GM12878 (cell line): ENCODE measurements at regions not wholly inside any gene's neighbourhood (a gene's known extent, or its start where the extent isn't known, plus 50 kb on each side); places are given as distances from the start of the nearest gene placed in this dataset.
A peak's percentile ranks its signal among the peaks of the same experiment; 100 is the strongest.

ENCODE experiments used
- ATAC-seq: fragments of 200-7000 bp; cut with Tn5 transposase; 3 replicates; pipeline ENCODE4 v1.9.1; 2020; ENCODE audit warnings: mild to moderate bottlenecking, moderate library complexity
- BruUV-seq: library from RNA; stranded (reverse); fragments of 400-500 nt; replicated peaks from 2 replicates; lab custom pipeline; 2021; lab: Mats Ljungman, UMichigan
- CTCF ChIA-PET: fragments of 300-600 bp; sonication (Branson Sonifier 250); formaldehyde crosslinking; extraction: SDS; loops from one replicate; lab custom pipeline; 2021; ENCODE audit warnings: inconsistent platforms; lab: Yijun Ruan, JAX
- POLR2A ChIA-PET: fragments of 350-600 bp; formaldehyde crosslinking; extraction: SDS; loops from one replicate; lab custom pipeline; 2021; ENCODE audit warnings: inconsistent platforms; lab: Charles Lee
- RAD21 ChIA-PET: fragments of 300-600 bp; sonication (Branson Sonifier 250); formaldehyde crosslinking; loops from one replicate; lab custom pipeline; 2023; ENCODE audit warnings: antibody characterized with exemption; ENCODE audit not compliant: unreplicated experiment; lab: Charles Lee
- SMC1A ChIA-PET: fragments of 300-600 bp; sonication (Branson Sonifier 250); formaldehyde crosslinking; loops from one replicate; lab custom pipeline; 2023; ENCODE audit not compliant: unreplicated experiment, uncharacterized antibody; lab: Charles Lee
- DNase-seq: peaks from one replicate; pipeline ENCODE4 v3.0.0-alpha.2; 2011; ENCODE audit warnings: low read depth, low spot score
- FAIRE-seq: peaks from 3 replicates; lab custom pipeline; 2011; peaks lifted over from hg19 to GRCh38; lab: Jason Lieb, UNC
- H2AFZ ChIP-seq: 2 replicates; pipeline ENCODE4 v1.6.0; 2011; ENCODE audit warnings: low read depth, low read length, control low read depth; ENCODE audit not compliant: control insufficient read depth
- H3K27ac ChIP-seq: 2 replicates; pipeline ENCODE4 v1.5.1; 2011; ENCODE audit warnings: control low read depth; ENCODE audit not compliant: control insufficient read depth, insufficient read depth
- H3K27me3 ChIP-seq, 2 experiments: replicated peaks in 1 of 2; 2 replicates each; pipeline versions ENCODE4 v1.6.0 to v1.6.1; 2011; ENCODE audit warnings: low read length in 1 of 2; ENCODE audit not compliant: control insufficient read depth in 2 of 2, insufficient read depth in 2 of 2
- H3K36me3 ChIP-seq, 2 experiments: 2 replicates each; pipeline ENCODE4 v1.5.1; 2011; ENCODE audit warnings: low read length in 1 of 2; ENCODE audit not compliant: control insufficient read depth in 2 of 2, insufficient read depth in 2 of 2
- H3K4me1 ChIP-seq: 2 replicates; pipeline ENCODE4 v1.6.1; 2011; ENCODE audit warnings: mild to moderate bottlenecking, low read length, moderate library complexity, mixed read lengths; ENCODE audit not compliant: control insufficient read depth, insufficient read depth
- H3K4me2 ChIP-seq: 2 replicates; pipeline ENCODE4 v1.6.0; 2011; ENCODE audit warnings: control low read depth; ENCODE audit not compliant: control insufficient read depth, insufficient read depth
- H3K4me3 ChIP-seq: fragments of 200-600 bp; sonication (generic); 2 replicates; pipeline ENCODE4 v1.5.1; 2016
- H3K79me2 ChIP-seq: 2 replicates; pipeline ENCODE4 v1.6.0; 2011; ENCODE audit warnings: low read length; ENCODE audit not compliant: control insufficient read depth, insufficient read depth
- H3K9ac ChIP-seq: 2 replicates; pipeline ENCODE4 v1.8.0; 2011; ENCODE audit warnings: low read length, control low read depth, mixed read lengths; ENCODE audit not compliant: control insufficient read depth, insufficient read depth
- H3K9me3 ChIP-seq: replicated peaks from 3 replicates; pipeline ENCODE4 v1.5.1; 2011; ENCODE audit warnings: mild to moderate bottlenecking, low read length; ENCODE audit not compliant: control insufficient read depth, insufficient read depth
- H4K20me1 ChIP-seq: 2 replicates; pipeline ENCODE4 v1.6.0; 2011; ENCODE audit not compliant: control insufficient read depth, insufficient read depth
- BHLHE40 ChIP-seq, 2 experiments: fragments of 450-650 bp in 1 of 2; IDR thresholded peaks; 2 replicates each; pipeline ENCODE4 v1.6.1; 2011 to 2017; ENCODE audit warnings: low read depth in 2 of 2, borderline replicate concordance in 1 of 2, improper control_type of control experiment in 1 of 2, low read length in 1 of 2, mild to moderate bottlenecking in 1 of 2
- BMI1 ChIP-seq: fragments of 450-650 bp; IDR thresholded peaks from 2 replicates; pipeline ENCODE4 v1.6.1; 2016; ENCODE audit warnings: mild to moderate bottlenecking, moderate library complexity, borderline replicate concordance
- CBFB ChIP-seq: IDR thresholded peaks from 2 replicates; pipeline ENCODE4 v1.6.1; 2016; ENCODE audit warnings: antibody characterized with exemption, low read depth
- CHD2 ChIP-seq: IDR thresholded peaks from 2 replicates; pipeline ENCODE4 v1.6.1; 2011; ENCODE audit warnings: low read depth, low read length, improper control_type of control experiment, borderline replicate concordance
- GATAD2B ChIP-seq: fragments of 450-650 bp; conservative IDR thresholded peaks from 2 replicates; pipeline ENCODE4 v1.6.1; 2017; ENCODE audit warnings: low read depth, mild to moderate bottlenecking, moderate library complexity
- IKZF1 ChIP-seq: fragments of 450-650 bp; conservative IDR thresholded peaks from 2 replicates; pipeline ENCODE4 v1.6.1; 2017; ENCODE audit warnings: antibody characterized with exemption, mild to moderate bottlenecking
- IKZF2 ChIP-seq, 2 experiments: fragments of 450-650 bp; IDR thresholded peaks; 2 replicates each; pipeline ENCODE4 v1.6.1; 2017; ENCODE audit warnings: mild to moderate bottlenecking in 2 of 2, moderate library complexity in 2 of 2
- IRF4 ChIP-seq: IDR thresholded peaks from 2 replicates; pipeline ENCODE4 v1.6.1; 2011; ENCODE audit warnings: low read depth, low read length
- KLF5 ChIP-seq: fragments of 450-650 bp; IDR thresholded peaks from 2 replicates; pipeline ENCODE4 v1.6.1; 2014; ENCODE audit warnings: mild to moderate bottlenecking; ENCODE audit not compliant: partially characterized antibody
- MYB ChIP-seq: fragments of 150-350 bp; IDR thresholded peaks from 2 replicates; pipeline ENCODE4 v1.6.1; 2014; ENCODE audit warnings: mild to moderate bottlenecking, low read depth, low read length, borderline replicate concordance
- NBN ChIP-seq: fragments of 450-650 bp; IDR thresholded peaks from 2 replicates; pipeline ENCODE4 v1.6.1; 2016
- PBX3 ChIP-seq: IDR thresholded peaks from 2 replicates; pipeline ENCODE4 v1.6.1; 2011; ENCODE audit warnings: mild to moderate bottlenecking, low read depth, low read length, moderate library complexity; ENCODE audit not compliant: insufficient replicate concordance
- POLR2A ChIP-seq: IDR thresholded peaks from 2 replicates; pipeline ENCODE4 v1.6.1; 2011; ENCODE audit warnings: low read depth, mild to moderate bottlenecking, low read length
- RAD51 ChIP-seq: fragments of 450-650 bp; IDR thresholded peaks from 2 replicates; pipeline ENCODE4 v1.6.1; 2016; ENCODE audit warnings: moderate library complexity, mild to moderate bottlenecking, inconsistent platforms
- RELA ChIP-seq: fragments of 450-650 bp; IDR thresholded peaks from 2 replicates; pipeline ENCODE4 v1.8.0; 2014; ENCODE audit warnings: borderline replicate concordance; ENCODE audit not compliant: partially characterized antibody
- RELB ChIP-seq: fragments of 450-650 bp; IDR thresholded peaks from 2 replicates; pipeline ENCODE4 v1.6.1; 2017; ENCODE audit warnings: low read depth, mild to moderate bottlenecking, moderate library complexity
- SPI1 ChIP-seq: IDR thresholded peaks from 2 replicates; pipeline ENCODE4 v1.6.1; 2011; ENCODE audit warnings: low read depth, mild to moderate bottlenecking, low read length, moderate library complexity, borderline replicate concordance; ENCODE audit not compliant: insufficient read depth
- STAT1 ChIP-seq: fragments of 450-650 bp; conservative IDR thresholded peaks from 2 replicates; pipeline ENCODE4 v1.6.1; 2014; ENCODE audit warnings: antibody characterized with exemption, mild to moderate bottlenecking
- TCF12 ChIP-seq: IDR thresholded peaks from 2 replicates; pipeline ENCODE4 v1.6.1; 2011; ENCODE audit warnings: low read depth, mild to moderate bottlenecking, low read length
- WGBS: methylation state at CpG from one replicate; pipeline ENCODE4 v1.1.6; 2016; ENCODE audit warnings: low lambda C conversion rate; ENCODE audit not compliant: insufficient replicate concordance, insufficient coverage; ENCODE audit errors: missing lambda C conversion rate; 5-methylcytosine and 5-hydroxymethylcytosine counted together
- in situ Hi-C: fragments of 300-500 bp; cut with MboI; formaldehyde crosslinking; loops from 9 replicates; pipeline ENCODE4 v1.14.3; 2018; ENCODE audit warnings: mixed read lengths
- intact Hi-C: fragments of 100-400 bp; cut with micrococcal nuclease; formaldehyde crosslinking; loops from one replicate; pipeline ENCODE4 v1.14.2; 2022; ENCODE audit not compliant: unreplicated experiment

- no peak for TF ChIP-seq RELB
Measured at GRCh38 chr3:72177075-72178050, 392.4 kb upstream of the PROK2 start (continued).

GRCh38 chr3:72176537-72177041 lies 391.6 kb upstream of the PROK2 start:
- Histone ChIP-seq H3K79me2 (no peaks in the 10 kb centered on the region), H3K36me3 (no peaks in the 10 kb centered on the region), H3K4me2 (peak overlapping the region; percentile 94), H3K9me3 (no peaks in the 10 kb centered on the region; the same call in 2 of the 3 replicates), H3K4me1 (peaks cover 29% of the 10 kb centered on the region), H4K20me1 (no peaks in the 10 kb centered on the region), H3K27ac (peak overlapping the region; percentile 85), H3K9ac (peak overlapping the region; percentile 62), H3K4me3 (peak overlapping the region; percentile 39), H3K27me3 (no peaks in the 10 kb centered on the region), H2AFZ (no peak overlapping the region)
- peak; percentile 93 for ATAC-seq
- BruUV-seq, result no TSS peak
- under 1% methylated on average over 8 of the region's 8 CpGs for WGBS
- intact Hi-C loops (loop anchor here (1.0 to 5.0 kb wide), 6 partner anchors 12 to 646 kb away; no protein-coding TSS in a partner anchor), in situ Hi-C loops (no loop called here)
- peak; percentile 47 for FAIRE-seq
- DNase-seq, result peak; percentile 93
- ChIA-PET POLR2A (interaction anchor here (1.1 to 2.2 kb wide), 3 partner anchors 11 to 97 kb away, joined by 3 to 10 read pairs (median 3); no protein-coding TSS in a partner anchor), CTCF (interaction anchor here (1.5 to 1.9 kb wide), 2 partner anchors 13 to 75 kb away, joined by 3 to 6 read pairs; no protein-coding TSS in a partner anchor), RAD21 (interaction anchor here (0.8 to 2.9 kb wide), 8 partner anchors 11 to 246 kb away, joined by 3 to 23 read pairs (median 4); no protein-coding TSS in a partner anchor), SMC1A (interaction anchor here (1.1 to 6.1 kb wide), 8 partner anchors 11 to 199 kb away, joined by 3 to 44 read pairs (median 4); no protein-coding TSS in a partner anchor)
- TF ChIP-seq IKZF2 (IDR thresholded peaks at IDR 0.05) (peak; percentile 89 to 92), TCF12 (peak; percentile 94), SPI1 (peak; percentile 99), STAT1 (0 out of 2 replicates have a peak, but pooled peaks have one; percentile 46), NBN (peak; percentile 93), RAD51 (peak; percentile 36; the same call in 1 of the 2 replicates), IRF4 (peak; percentile 86; the same call in 1 of the 2 replicates), IKZF1 (peak; percentile 91), BHLHE40 (IDR thresholded peaks at IDR 0.05; ENCODE audit: borderline replicate concordance in 1 of 2, low read depth in 2 of 2, low read length in 1 of 2) (peak; percentile 80 to 84; a peak in 3 of 4 replicates), RELA (peak; percentile 30), BMI1 (peak; percentile 73), GATAD2B (peak; percentile 80), CBFB (peak; percentile 83), PBX3 (no peak), KLF5 (no peak), CHD2 (peak; percentile 64; the same call in 1 of the 2 replicates), POLR2A (no peak; the same call in 1 of the 2 replicates), MYB (peak; percentile 74; the same call in 1 of the 2 replicates)
